M059J (cell line): ENCODE measurements at regions not wholly inside any gene's neighbourhood (a gene's known extent, or its start where the extent isn't known, plus 50 kb on each side); places are given as distances from the start of the nearest gene placed in this dataset.

ENCODE experiments used
- DNase-seq: peaks from one replicate; pipeline ENCODE4 v3.0.0-alpha.2; 2012; ENCODE audit warnings: low read depth

DNA sequence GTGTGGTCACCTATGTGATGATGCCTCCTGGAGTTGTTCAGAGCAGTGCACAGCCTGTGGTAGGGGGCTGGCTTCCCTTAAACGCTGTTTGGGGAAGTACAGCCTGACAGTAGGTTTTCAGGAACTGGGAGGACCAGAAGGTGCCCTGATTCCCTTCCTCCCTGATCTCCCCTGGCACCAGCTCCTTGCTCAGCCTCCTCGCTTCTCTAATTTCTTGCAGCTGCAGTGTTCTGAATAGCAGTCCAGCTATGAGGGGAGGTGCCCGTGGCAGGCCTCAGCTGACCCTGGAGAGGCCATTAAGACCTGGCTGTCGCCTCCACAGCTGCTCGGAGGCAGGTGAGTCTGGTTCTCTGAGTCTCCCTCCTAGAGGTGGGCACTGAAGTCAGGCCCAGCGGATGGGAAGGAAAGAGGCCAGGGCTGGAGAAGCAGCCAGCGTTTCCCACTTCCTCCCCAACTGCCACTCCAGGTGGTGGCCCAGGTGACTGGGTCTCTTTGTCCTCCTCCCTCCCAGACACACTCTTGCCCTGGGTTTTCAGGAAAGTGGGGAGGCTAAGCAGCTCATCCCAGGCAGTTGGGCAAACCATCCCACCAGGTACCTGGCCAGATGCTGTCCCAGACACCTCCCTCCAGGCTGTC, 52.0 kb upstream of the RPL11 start:
- DNase-seq, result no peak

DNA sequence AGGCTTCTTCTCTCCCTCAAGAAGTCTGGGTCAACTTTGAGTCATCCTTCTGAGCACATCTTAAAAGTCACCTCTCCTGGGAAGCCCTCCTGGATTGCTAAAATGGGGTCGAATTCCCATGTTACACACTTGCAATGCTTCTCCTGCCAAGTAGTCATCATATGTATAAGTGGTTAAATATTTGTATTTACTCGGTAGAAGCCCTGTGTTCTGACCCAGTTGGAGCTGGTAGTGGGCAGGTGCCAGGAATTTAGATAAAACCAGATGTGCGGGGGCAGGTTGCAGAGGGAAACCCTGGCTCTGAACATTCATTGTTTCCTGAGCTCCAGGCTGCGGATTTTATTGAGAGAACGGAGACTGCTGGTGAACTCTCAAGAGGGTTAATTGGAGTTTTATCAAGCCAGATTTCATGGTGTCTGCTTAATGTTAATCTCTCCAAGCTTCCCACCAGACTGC, 52.8 kb upstream of the RPL11 start:
- no peak for DNase-seq

DNA sequence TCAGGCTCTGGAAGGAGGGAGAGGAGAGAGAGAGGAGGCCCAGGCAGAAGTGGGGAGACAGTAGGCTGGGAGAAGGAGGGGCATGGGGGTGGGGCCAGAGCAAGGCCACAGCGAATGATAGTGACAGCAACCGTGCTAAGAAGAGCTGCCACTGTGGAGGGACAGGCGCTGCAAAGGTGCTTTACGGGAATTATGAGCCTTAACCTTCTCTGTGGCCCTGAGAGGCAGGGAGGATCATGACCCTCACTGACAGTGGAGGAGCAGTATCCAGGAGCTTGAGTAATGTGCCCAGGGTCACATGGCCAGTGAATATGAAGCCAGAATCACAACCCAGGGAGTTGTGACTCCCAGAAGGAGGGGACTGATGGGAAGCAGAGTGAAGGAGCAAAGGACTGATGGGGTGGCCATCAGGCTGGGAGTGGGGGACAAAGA, 53.4 kb upstream of the RPL11 start:
- DNase-seq, result peak; percentile 12

DNA sequence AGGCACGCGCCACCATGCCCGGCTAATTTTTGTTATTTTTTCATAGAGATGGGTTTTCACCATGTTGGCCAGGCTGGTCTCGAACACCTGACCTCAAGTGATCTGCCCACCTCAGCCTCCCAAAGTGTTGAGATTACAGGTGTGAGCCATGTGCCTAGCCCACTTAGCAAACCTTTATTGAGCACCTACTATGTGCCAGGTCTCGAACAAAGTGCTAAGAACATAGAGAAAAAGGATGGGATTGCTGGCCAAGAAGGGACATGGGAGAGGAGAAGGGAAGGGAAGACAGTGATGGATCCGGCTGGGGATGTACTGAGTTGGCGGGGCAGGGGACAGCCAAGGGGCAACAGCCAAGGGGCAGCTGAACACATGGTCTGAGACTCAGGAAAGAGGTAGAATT, 55.6 kb upstream of the RPL11 start:
- no peak for DNase-seq

DNA sequence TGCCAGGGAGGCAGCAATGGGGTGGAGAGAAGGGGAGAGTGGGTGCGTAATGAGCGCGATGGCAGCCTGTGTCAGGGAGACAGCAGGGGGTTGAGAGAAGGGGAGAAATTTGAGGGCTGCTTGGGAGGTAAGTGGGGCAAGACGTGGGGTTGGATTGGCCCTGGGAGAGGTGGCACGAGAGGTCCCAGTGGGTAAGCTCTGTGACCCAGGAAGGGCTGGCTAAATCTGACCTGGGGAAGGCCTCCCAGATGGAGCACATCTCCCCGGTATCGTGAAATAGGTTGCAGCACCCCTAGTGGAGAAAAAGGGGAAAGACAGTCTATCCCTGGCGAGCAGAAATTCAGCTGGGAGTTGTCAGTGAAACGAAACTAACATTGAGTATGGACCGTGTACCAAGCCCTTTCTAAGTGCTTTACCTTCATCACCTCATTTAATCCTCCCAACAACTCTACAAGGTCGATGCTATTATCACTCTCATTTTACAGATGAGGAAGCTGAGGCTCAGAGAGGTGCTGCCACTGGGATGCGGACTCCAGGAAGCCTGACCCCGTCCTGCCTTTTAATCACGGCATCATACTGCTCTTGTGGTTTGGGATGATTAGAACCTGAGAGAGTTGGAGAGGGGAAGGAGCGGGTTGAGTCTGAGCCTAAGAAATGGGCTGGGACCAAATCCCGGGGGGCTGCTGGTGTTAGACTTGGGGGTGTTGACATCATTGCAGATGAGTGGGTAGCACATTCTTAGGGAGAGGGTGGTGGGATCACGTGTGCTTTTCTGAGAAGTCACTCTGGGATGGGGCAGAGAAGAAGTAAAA, 56.6 kb upstream of the RPL11 start:
- DNase-seq, result peak; percentile 82

DNA sequence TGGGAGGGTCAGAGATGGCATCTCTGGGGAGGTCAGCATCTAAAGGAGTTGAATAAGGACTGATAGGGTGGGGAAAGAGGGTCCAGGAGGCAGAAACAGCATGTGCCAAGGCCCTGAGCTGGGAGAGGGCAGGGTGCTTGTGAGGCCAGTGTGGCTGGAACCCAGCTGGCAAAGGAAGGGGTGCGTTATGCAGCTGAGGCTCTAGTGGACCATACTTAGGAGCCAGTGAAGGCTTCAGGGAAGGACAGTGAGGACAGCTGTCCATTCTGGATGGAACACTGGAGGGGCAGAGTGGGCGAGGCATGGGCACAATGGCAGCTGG, 57.1 kb upstream of the RPL11 start:
- DNase-seq, result no peak

DNA sequence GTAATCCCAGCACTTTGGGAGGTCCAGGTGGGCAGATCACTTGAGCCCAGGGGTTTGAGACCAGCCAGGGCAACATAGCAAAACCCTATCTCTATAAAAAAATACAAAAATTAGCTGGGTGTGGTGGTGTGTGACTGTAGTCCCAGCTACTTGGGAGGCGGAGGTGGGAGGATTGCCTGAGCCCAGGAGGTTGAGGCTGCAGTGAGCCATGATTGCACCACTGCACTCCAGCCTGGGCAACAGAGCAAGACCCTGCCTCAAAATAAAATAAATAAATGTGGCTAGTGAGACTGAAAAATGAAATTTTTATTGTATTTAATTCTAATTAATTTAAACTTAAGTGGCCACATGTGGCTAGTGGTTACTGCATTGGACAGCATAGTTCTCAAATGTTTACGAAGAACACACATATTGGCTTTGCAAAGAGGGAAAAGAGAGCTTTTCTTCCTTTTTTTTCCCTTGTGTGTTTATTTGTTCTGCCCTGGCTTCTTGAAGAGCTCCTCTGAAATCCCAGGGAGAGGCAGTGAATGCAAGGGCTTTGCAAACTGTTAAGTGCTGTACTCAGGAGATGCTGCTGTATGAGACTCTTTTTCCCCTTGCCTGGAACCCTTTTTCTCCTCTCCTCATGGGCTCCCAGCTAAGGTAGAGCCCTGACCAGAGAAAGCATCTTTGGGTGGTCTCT, 59.0 kb upstream of the RPL11 start:
- no peak for DNase-seq

DNA sequence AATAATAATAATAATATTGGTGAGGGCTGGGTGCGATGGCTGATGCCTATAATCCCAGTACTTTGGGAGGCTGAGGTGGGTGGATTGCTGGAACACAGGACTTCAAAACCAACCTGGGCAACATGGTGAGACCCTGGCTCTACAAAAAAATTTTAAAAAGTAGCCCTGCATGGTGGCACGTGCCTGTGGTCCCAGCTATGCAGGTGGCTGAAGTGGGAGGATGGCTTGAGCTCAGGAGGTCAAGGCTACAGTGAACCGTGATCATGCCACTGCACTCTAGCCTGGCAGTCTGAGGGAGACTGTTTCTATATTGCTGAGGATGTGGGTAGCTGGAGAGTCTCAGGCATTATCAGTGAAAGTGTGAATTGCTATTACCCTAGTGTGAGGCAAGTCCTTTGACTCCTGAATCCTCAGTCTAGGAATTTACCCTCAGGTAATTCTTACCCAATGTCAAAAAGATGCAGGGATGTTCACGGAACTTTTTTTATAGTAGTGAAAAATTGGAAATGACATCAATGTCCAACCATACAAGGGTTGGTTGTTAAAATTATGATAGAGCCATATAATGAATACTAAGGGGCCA, 61.8 kb upstream of the RPL11 start:
- DNase-seq, result no peak

DNA sequence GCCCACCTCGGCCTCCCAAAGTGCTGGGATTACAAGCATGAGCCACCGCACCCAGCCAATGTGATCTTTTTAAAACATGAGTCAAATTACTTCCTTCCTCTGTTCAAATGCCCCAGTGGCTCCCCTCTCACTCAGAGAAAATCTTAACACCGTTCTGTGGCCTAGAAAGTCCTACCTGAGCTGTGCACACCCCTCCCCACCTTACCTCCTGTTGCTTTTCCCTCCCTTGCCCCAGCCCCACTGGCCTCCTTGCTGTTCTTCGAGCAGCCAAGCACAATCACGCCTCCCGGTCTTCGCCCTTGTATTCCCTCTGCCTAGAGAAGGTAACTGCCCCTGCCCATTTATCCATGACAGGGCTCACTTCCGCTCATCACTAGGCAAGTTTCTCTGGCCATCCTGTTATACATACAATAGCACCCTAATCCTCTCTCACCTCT, 62.6 kb upstream of the RPL11 start:
- DNase-seq, result no peak

DNA sequence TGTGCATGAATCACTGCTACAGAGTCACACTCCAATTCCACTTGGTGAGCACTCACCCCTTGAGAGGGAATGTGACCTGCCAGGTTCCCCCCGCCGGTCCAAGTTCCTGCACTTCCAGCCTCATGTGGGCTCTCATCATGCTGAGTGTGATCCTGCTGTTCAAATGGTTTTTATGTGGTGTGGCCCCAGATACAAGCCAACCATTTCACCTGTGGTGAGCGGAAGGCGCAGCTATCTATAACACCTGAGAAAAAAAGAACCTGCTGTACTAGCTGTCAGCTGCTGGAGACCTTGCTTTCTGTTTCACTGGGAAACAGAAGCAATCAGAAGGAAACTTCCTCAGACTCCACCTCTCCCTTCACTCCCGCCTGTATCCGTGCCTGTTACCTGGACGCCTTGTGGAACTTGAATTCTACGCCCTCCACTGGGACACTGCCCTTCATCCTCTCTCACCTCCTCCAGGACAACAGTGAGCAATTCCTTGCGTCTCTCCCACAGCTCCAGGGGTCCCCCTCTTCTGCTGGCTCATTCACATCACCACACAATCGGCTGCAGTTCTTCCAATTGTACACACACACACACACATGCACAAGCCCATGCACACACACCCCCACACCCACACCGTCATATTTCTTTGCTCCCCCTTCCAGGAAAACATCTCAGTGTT, 64.4 kb upstream of the RPL11 start:
- no peak for DNase-seq

DNA sequence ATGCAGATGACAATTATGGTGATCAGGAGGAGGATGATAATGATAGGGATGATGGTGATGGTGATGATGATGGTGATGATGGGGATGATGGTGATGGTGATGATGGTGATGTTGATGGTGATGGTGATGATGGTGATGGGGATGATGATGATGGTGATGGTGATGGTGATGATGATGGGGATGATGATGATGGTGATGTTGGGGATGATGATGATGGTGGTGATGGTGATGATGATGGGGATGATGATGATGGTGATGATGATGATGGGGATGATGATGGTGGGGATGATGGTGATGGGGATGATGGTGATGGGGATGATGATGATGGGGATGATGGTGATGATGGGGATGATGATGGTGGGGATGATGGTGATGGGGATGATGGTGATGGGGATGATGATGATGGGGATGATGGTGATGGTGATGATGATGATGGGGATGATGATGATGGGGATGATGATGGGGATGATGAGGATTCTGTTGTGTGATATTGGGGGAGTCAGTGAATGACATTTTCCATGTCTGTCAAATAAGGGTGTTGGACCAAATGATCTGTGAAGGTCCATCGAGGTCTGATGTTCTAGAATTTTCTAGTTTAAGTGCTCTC, 65.6 kb upstream of the RPL11 start:
- DNase-seq, result no peak

DNA sequence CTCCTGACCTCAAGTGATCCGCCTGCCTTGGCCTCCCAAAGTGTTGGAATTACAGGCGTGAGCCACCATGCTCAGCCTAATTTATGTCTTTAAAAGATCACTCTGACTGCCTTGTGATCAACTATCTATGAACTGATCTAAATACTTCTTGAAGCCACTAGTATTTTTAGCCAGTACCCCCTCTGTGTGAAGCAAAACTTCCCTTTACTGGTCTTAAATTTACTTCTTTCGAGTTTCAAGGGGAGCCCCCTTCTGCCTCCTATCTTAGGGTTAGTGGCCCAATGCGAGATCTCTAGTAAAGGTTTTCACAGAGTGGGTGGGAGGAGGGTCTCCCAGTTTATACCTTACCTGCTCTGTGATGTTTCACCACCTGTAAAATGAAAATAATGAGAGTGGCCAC, 66.1 kb upstream of the RPL11 start:
- DNase-seq, result no peak

DNA sequence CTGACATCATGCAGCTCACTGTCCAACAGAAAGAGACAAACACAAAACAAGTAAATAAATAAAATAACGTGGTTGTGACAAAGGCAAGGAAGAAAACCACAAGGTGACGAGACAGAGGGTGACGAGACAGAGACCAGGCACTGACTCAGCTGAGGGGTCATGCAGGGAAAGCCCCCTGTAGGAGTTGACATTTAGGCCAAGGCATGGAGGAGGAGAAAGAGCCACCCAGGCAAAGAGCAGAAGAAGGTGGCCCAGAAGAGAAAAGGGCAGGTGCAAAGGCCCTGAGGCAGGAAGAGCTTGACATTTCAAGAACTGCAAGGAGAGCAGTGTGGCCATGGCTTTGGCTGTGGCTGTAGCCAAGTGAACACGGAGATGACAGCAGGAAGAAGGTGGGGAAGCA, 65.1 kb upstream of the ID3 start:
- peak; percentile 18 for DNase-seq

DNA sequence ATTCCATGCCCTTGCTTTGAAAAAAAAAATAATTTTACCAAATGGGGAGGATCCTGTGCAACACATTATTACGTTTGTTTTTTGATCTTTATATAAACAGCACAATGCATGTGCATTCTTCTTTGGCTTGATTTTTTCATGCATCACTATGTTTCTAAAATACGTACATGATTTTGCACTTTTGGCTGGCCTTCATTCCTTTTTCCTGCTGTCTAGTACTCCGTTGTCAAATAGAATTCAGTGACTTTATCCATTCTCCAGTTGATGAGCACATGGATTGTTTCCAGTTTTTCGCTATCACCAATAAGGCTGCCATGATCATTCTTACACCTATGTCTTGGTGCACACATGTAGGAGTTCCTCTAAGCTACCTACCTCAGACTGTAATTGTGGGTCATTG, 63.0 kb upstream of the ID3 start:
- no peak for DNase-seq

DNA sequence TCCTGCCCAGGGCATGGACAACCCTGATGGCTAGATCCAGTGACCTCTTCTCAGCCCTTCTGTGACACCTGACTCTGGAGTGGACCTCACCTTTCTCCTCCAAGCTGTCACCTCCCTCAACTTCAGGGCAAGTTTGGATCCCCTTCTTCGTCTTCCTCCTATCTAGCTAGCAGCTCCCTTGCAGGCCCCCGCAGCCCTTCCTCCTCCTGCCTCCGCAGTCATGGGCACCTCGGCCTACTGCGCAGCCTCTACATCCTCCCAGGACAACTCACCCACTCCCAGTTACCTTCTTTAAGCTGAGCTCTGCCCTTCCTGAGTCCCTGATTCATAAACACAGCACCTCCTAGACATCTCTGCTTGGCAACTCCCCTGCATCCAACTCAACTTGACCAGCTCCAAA, 61.3 kb upstream of the ID3 start:
- no peak for DNase-seq

DNA sequence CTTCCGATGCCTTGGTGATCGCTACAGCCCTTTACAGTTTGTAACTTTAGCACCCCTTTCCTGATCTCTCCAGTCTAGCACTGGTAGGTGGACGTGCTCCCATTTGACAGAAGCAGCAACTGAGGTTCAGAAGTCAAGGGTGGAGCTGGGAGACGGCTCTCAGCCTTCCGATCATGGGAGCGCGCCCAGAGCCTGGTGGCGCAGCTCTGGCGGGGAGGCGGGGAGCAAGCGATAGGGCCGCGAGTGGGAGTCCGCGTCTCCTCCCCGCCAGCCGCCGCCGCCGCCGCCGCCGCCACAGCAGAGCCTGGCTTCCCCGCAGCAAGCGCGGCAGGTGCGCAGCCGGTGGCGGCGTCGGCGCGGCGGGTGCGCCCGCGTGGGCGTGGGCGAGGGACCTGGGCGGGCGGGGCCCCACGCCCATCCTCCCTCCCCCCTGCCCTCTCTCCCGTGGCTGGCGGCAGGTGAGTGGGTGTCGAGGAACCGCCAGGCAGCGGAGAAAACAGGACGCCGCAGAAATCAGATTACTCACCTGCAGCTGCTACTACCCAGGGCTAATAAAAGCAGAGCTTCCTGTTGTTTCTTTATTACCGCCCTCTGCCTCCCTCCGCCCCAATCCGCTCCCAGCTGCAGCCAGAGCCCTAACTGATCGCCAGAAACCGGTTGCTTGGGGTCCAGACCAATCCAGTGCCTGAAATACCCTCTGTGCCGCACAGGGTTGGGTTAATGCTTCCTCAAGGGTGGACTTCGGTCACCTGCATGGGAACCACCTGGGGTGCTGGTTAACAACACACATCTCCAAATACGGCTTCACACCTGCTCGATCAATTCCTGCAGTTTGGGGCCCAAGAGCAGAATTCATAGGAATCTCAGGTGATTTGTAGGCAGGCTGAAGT, 60.2 kb upstream of the ID3 start:
- peak; percentile 37 for DNase-seq

DNA sequence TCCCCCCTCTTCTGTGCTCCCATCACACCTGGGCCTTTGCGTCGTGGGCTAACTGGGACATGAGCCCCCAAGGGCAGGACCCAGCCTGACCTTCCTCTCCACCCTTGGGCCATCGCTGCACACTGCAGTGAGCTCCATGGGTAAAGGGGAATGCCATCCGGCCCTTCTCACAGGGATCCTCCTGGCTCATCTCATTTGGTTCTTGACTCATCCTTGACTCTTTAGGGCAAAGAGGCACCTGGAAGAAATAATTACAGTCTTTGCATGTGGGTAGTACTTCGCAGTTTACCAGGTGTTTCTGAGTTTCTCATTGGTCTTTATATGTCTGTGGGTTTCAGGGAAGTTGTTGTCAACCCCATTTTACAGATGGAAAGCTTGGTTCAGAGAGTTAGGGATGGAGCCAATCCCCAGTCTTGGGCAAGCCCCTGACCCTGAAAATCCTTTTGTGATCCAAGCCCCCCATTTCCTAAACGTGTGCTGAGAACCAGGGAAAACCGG, 59.3 kb upstream of the ID3 start:
- DNase-seq, result no peak

DNA sequence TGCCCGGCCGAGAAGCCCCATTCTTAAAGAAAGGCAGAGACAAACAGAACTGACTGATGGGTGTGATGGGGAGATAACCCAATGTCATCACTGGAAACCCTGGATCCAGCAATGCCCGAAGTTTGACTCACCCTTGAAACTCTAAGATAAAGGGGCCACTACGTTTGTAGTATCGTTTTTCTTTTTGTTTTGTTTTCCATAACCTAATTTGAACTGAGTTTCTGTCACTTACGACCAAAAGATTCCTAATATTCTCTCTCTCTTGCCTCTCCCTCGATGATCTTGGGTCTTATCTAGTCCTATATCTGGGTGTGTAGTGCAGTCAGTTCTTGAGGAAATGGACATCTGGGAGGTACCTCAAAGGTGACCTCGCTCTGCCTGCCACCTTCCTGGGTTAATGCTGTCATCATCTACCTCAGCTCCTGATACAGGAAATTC, 57.8 kb upstream of the ID3 start:
- DNase-seq, result peak; percentile 18

DNA sequence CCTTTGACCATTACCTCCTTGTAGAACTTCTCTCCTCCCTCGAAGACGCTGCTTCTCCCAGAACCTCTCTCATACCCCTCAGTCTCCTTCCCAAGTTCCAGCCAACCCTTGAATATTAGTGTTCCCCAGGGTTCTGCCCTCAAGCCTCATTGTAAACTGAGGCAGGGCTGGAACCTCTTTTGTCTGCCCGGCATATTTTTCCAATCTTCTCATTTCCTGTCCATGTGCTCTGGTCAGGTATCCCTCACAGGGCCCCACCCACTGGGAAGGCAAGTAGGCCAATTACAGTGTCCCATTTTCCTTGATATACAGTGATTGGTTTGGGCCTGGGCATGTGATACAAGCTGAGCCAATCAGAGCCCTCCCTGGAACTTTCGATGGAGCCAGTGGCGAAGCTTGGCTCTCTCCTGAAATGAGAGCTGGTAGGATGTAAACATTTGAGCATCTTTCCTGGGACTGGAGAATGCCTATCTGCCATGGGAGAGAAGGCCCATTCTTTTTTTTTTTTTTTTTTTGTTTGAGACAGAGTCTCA, 57.1 kb upstream of the ID3 start:
- no peak for DNase-seq

DNA sequence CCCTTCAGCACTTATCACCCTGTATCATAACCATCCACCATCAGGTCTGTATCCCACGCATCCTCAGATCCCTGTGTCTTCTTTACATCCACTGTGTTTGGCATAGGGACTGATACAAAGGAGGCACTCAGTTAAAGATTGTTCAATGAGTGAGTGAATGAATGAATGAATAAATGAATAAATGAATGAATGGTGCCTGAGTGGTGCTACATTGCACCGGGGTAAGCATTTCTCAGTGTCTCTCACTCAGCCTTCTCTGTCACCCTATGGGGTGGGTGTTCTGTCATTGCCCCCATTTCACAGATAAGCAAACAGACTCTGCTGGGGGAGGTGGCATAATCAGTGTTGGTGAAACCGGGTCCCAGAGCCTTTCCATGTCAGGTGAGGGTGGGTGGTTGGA, 56.6 kb upstream of the ID3 start:
- DNase-seq, result no peak
